HL-60 (cell line): ENCODE measurements at regions not wholly inside any gene's neighbourhood (a gene's known extent, or its start where the extent isn't known, plus 50 kb on each side); places are given as distances from the start of the nearest gene placed in this dataset.
A peak's percentile ranks its signal among the peaks of the same experiment; 100 is the strongest.

Source experiments
- DNase-seq, 2 experiments: peaks; one replicate each; pipeline ENCODE4 v3.0.0-alpha.2; 2010 to 2020; ENCODE audit warnings: low read depth in 1 of 2, low spot score in 1 of 2
- H3K27ac ChIP-seq: fragments of 250-450 bp; sonication (Bioruptor Pico); replicated peaks from 2 replicates; pipeline ENCODE4 v1.5.1; 2020; ENCODE audit warnings: mild to moderate bottlenecking, moderate library complexity
- H3K27me3 ChIP-seq: fragments of 250-450 bp; sonication (Bioruptor Pico); 2 replicates; pipeline ENCODE4 v1.5.1; 2021; ENCODE audit warnings: mild to moderate bottlenecking, moderate library complexity; ENCODE audit not compliant: insufficient read depth, poor library complexity, severe bottlenecking
- H3K4me3 ChIP-seq: replicated peaks from 2 replicates; pipeline ENCODE4 v1.5.1; 2011; ENCODE audit warnings: mild to moderate bottlenecking, control low read depth, low read length; ENCODE audit not compliant: insufficient read depth
- CTCF ChIP-seq: IDR thresholded peaks from one replicate; pipeline ENCODE4 v1.5.1; 2011; ENCODE audit warnings: low read length, control low read depth, inconsistent platforms; ENCODE audit not compliant: insufficient read depth
- GABPA ChIP-seq: IDR thresholded peaks from 2 replicates; pipeline ENCODE4 v1.6.1; 2012; ENCODE audit warnings: low read depth
- POLR2AphosphoS5 ChIP-seq: IDR thresholded peaks from 2 replicates; pipeline ENCODE4 v1.6.1; 2012; ENCODE audit warnings: low read depth
- REST ChIP-seq: IDR thresholded peaks from 2 replicates; pipeline ENCODE4 v1.6.1; 2012; ENCODE audit warnings: low read depth; ENCODE audit not compliant: insufficient replicate concordance
- SPI1 ChIP-seq: IDR thresholded peaks from 2 replicates; pipeline ENCODE4 v1.6.1; 2012; ENCODE audit warnings: low read depth, mild to moderate bottlenecking, borderline replicate concordance

- peak; percentile 26 to 69 for DNase-seq
- Histone ChIP-seq H3K4me3 (no peak overlapping the region), H3K27me3 (no peaks in the 10 kb centered on the region), H3K27ac (no peak overlapping the region)
- TF ChIP-seq SPI1 (peak; percentile 85), POLR2AphosphoS5 (no peak)
Measured at GRCh38 chrX:63993936-63994335, 208.9 kb upstream of the ARHGEF9 start.

GRCh38 chrX:63985906-63986305 lies 200.9 kb upstream of the ARHGEF9 start:
- no peak overlapping the region for H3K4me3 ChIP-seq
- DNase-seq: no peak
- H3K27ac ChIP-seq: no peak overlapping the region
- no peaks in the 10 kb centered on the region for H3K27me3 ChIP-seq
- TF ChIP-seq REST (no peak), CTCF (no peak), SPI1 (no peak), POLR2AphosphoS5 (no peak), GABPA (no peak)

GRCh38 chrX:63979480-63979879 lies 194.5 kb upstream of the ARHGEF9 start:
- H3K27me3 ChIP-seq: no peaks in the 10 kb centered on the region
- no peak overlapping the region for H3K27ac ChIP-seq
- no peak for DNase-seq
- H3K4me3 ChIP-seq: no peak overlapping the region
- TF ChIP-seq POLR2AphosphoS5: no peak
- TF ChIP-seq CTCF: no peak
- TF ChIP-seq SPI1: no peak
- no peak for TF ChIP-seq REST
- TF ChIP-seq GABPA: no peak

GRCh38 chrX:63967551-63967950 lies 182.5 kb upstream of the ARHGEF9 start:
- no peaks in the 10 kb centered on the region for H3K27me3 ChIP-seq
- TF ChIP-seq POLR2AphosphoS5: no peak
- no peak for TF ChIP-seq SPI1
- no peak for TF ChIP-seq CTCF
- TF ChIP-seq GABPA: no peak
- no peak overlapping the region for H3K27ac ChIP-seq
- H3K4me3 ChIP-seq: no peak overlapping the region
- DNase-seq: no peak
